ENCODE measurements at regions not wholly inside any gene's neighbourhood (a gene's known extent, or its start where the extent isn't known, plus 50 kb on each side); places are given as distances from the start of the nearest gene placed in this dataset.

DNA sequence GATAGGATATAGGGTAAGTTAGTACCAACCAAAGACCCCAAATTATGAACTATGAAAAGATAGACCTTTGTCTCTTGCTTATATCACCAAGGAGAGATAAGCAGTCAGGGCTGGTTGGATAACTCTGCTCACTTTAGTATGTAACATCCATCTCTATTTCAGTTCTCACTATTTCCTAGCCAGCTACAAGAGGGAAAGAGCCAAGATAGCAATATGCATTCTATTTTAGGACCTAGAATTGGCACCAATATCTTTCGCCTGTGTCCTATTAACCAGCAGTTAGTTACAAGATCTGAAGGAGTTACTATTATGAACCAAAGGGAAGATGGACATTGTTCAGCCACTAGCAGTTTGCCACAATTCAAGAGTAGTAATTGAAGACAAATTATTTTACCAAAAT lies 457.5 kb downstream of the NSUN3 start:
- DNase-seq = no peak

DNA sequence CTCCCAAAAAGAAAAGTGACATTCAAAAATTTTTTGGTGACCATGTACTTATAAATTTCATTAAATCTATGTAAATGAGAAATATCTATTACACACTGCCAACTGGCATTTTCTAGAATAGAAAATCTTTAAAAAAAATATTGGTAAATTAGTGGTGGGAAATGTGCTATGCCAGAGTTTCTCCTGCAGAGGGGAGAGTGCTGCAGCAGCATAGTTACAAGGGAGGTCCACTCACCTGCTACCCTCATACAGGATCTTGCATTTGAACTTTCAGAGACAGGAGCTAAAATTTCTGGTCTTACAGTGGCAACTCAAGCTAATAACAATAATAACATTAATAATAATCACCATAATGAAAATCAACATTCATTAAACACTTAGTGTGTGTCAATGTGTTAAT lies 459.6 kb downstream of the NSUN3 start:
- no peak for DNase-seq

DNA sequence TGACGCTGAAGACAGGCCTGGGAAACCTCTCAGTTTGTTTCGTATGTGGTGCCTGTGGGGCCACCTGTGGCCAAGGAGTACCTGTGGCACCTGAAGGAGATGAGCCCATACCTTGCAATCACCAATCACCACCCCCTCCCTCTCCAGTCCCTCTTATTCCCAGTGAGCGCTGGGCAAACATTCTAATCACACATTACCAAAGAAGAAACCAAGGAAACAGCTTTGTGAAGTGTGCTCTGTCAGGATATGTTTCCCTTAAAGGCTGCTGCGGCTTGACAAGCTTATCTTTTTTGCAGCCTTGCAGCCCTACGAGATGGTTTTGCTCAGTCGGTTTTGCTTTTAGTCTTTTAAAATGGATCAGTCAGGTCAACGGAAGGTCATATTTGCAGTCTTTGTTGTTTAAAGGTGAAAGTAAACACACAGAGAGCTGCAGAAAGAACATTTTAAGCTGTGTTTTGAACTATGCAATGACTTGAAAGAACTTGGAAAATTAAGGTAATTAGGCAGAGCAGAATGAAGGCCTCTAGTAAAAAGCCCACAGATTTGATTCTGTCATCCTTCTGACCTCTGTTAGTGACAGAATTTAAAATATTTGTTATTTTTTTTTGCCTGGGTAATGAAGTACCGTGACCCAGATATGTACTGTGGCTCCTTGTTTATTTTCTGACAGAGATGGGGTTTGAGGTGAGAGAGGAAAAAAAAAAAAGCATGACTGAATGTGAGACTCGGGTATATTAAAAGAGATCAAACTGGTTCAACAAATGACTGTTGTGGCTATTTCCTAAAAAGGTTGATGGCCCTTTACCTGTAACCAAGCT lies 461.4 kb downstream of the NSUN3 start:
- no peak for DNase-seq

DNA sequence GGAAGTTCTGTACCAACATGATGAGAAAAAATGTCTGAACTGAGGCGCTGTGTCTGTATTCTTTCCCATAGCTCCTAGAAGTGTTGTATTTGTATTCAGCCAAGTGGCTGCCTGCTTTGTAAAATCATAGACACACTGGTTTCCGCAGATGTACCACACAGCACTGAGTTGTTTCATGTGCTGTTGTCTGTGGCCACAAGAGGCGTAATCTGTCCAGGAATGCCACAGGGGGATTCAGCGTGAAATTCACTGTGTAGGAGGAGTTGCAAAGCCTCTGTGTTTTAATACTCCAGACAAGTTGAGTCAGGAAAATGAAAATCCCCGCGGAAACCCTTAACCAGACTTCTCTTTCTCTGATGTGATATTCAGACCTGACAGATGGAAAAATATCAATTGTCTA lies 462.2 kb downstream of the NSUN3 start:
- DNase-seq = no peak

DNA sequence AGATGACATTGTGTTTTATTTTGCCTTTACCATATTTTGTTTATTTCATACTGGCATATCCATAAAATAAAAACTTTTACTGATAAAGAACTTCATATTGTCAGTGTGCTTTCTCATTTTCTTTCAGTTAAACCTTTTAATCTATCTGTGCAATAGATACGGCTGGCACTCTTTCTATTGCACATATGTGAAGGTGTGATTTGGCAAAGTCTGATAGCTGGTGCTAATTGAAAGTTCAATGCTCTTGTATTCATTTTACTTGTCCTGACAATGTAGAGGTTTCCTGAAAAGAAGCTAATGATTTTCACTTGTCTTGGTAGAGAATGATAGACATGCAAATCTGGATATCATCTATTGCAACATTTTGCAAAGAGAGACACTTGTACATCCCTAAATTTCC lies 467.0 kb downstream of the NSUN3 start:
- no peak for DNase-seq

DNA sequence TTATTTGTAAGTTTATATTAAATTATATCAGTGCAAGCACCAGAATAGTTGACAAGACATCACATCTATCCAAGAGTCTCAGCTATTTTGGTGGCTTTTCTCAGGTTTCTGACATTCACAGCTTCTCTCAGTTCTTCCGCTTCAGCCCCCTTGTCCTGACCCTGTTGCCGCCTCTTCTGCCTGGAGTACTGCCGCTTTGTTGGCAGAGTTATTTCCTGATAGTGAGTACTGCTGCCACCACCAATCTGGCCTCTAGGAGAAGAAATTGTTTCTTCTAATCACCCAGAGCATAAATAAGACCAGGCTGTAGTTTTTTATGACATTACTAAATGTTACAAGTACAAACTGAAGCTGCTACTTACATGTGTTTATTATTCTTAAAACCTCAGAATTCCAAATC lies 470.1 kb downstream of the NSUN3 start:
- no peak for DNase-seq

DNA sequence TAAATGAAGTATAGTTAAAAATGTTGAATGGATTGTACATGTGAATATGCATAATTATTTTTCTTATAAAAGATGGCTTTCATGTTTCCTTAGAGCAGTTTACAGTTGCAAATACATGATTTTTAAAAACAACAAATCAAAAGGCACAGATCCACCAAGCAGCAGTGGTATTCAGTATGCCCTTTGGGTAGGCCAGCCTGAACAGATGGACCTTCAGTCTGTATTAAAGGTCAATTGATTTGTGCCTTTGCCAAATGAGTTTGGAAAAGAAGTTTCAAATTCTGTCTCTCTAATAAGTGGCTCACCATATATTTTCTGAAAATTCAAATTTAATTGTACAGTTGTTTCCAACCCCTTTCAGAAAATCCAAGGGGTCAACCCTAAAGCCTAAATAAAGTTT lies 477.1 kb downstream of the NSUN3 start:
- no peak for DNase-seq

DNA sequence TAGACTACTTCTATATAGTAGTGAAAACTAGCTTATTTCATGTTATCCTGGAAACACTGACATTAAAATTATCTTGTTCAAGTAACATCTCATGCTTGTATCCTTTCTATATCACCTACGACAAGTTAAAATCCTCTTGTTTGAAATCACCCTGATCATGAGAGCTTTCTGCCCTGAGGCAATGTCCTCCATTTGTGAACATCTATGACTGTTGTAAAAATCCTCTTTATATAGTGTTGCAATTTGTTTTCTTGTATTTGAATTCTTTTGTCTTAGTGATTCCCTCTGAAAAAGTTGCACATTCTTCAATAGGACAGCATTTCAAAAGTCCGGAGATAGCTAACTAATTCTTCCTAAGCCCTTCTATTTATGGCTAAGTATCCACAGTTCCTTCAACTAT lies 480.3 kb downstream of the NSUN3 start:
- DNase-seq = no peak

DNA sequence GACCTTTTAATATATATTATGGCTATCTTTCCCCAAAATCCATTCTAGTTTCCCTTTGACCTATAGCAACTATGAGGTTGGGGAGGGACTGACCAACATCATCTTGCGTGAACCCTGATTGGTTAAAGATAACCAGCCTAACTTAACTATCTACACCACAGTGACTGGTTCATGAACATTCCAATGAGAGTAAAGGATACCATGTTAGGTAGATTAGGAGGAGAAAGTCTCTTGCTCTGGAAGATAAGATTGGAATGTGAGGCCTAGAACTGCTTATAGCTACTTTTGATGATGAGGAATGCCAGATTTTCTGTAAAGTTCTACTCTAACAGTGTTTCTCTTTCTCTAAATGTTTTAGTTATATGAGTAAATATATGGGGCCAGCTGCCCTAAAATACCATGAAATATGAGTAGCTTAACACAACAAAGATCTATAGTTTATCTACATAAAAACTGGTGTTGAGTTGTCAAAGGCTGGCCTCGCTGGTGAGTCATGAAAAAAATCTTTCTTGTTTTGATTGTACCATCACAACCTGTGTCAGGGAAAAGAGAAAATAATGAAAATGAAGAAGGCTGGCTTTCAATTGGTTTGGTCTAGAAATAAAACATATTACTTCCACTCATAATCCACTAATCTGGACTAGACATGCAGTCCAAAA lies 481.4 kb downstream of the NSUN3 start:
- no peak for DNase-seq

DNA sequence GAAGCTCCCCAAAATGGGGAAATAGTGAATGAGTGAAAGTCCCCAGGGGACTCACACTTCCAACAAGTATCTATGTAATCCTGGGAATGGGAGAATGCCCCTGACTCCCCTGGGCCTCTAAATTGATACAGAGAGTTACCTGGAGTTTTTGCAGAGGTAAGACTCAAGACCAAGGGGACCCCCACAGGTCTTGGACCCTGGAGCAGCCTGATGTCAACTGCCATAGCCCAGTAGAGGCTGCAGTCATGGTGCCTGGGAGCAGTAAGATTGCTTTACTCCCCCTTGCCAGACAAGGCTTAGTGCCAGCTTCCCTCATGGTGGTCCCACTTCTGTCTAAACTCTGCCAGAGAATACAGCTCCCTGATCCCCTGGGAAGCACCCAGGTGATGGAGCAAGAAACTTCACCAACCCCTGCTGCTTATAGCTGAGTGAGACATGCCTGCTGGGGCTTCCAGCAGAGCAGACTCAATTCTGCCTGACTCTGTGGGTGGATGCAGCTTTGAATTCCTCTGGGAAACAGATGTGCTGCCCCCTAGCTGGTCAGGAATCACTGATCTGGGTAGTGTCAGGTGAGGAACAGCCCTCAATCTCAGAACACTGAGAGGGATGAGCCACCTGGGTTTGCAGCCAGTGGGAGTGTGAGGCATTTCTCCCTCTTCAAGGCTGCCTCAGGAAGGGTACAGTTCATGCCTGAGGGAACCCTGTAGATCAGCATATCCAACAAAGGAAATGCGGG lies 485.9 kb downstream of the NSUN3 start:
- DNase-seq = no peak

DNA sequence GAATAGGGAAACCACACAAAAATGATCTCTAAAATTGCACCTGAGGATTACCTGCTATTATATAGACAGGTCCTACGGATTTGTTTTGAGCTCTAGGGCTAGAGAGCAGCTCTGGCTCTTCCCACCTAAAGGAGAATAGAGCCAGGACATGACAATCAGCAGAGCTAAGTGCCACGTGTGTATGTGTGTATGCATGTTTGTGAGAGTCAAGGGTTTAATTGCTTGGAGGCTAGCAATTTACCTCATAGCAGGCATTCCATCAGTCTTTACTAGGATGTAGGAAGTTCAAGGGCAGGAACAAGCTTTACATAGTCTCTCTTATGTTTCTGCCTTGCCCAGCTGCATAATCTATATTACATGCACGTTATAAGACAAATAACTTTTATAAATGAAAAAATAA lies 498.2 kb downstream of the NSUN3 start:
- DNase-seq = no peak

DNA sequence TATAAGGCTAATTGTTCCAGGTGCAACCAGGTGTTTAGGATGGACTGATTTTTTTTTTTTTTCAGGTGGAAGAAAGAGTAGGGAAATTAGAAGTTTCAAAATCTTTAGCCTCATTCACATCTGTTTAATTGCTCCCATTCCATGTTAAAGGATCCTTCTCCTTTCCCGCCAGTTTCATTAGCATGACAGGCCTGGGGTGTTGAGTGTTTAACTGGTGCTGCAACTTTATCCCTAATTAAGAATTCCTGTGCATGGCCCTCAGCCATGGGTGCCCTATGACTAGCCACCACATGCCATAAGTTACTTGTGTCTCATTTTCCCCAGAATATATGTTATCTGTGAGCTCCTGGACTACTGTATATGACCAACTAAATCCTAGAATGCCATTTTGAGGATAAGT lies 501.4 kb downstream of the NSUN3 start:
- no peak for DNase-seq

DNA sequence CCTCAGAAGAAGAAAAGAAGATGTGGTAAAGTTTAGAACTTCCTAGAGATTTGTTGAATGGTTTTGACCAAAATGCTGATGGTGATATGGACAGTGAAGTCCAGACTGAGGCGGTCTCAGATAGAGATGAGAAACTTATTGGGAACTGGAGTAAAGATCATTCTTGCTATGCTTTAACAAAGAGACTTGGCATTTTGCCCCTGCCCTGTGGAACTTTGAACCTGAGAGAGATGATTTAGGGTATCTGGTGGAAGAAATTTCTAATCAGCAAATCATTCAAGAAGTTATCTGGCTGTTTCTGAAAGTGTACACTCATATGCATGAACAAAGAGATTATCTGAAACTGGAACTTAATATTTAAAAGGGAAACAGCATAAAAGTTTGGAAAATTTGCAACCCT lies 505.2 kb downstream of the NSUN3 start:
- no peak for DNase-seq

DNA sequence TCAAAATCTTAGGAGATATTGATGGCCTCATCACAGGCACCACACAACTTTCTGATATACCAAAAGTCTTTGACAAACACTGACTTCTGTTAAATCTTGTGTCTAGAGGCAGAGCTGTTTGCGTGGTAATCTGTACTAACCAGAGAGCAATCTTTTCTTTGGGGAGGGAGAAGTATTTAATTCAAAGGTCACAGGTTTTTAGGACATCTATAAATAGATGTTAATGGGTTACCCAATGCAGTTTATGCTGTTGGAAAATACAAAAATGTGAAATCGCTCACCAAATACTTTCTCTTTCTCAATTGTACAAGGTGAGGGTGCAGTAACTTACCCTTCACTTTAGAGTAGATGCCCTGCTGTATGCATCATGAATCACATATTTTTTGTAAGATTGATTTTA lies 510.5 kb downstream of the NSUN3 start:
- DNase-seq = no peak

DNA sequence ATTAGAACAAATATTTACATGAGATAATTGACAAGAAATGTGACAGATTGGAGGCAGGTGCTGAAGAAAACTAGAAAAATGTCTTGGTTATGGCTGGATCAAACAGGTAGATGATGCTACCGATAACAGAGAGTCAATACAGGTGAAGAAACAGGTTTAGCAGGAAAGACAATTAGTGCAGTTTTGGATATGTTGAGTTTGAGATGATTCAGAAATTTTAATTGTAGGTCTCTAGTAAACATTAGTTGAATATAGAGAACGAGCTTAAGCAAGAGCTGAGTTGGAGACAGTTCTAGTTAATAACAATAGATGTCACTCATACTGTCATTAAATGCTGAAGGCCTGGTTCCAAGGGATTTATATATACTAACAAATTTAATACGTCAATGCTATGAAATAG lies 524.4 kb downstream of the NSUN3 start:
- DNase-seq = no peak

DNA sequence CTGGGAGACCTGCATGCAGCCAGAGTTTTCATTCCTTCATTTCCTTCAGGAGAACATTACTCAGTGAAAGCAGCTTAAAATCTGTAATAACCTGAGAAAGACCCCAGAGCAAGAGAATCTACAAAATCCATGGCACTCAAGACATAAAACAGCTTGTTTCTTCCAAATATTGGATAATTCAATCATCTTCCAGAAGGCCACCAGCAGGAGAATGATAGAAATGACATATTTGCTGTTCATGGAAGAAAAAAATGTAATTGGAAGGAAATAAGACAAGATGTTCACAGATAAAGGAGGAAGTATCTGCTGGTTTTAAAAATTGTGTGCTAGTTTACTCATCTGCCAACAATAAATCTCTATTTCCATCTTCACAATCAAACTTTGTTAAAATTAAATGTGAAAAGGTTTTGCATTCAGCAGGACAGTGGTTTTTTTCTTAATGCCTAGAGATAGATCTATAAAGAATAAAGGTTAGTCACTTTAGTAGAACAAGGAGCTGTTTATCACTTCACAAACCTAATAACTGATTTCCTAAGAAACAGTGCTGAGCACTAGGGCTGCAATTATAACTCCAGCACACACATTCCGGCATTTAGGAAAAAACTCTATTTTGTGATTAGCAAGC lies 530.8 kb downstream of the NSUN3 start:
- no peak for DNase-seq

DNA sequence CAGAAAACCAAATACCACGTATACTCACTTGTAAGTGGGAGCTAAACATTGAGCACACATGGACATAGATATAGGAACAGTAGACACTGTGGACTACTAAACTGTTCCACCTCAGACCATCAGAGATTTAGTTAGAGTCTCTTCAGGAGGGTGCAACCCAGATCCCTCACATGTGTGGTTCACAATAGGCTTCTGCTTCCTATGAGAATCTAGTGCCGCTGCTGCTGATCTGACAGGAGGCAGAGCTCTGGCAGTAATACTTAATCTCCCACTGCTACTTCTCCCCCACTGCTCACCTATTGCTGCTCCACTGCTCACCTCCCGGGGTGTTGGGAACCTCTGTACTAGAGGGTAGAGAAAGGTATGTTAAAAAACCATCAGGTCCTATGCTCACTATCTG lies 533.3 kb downstream of the NSUN3 start:
- DNase-seq = no peak

DNA sequence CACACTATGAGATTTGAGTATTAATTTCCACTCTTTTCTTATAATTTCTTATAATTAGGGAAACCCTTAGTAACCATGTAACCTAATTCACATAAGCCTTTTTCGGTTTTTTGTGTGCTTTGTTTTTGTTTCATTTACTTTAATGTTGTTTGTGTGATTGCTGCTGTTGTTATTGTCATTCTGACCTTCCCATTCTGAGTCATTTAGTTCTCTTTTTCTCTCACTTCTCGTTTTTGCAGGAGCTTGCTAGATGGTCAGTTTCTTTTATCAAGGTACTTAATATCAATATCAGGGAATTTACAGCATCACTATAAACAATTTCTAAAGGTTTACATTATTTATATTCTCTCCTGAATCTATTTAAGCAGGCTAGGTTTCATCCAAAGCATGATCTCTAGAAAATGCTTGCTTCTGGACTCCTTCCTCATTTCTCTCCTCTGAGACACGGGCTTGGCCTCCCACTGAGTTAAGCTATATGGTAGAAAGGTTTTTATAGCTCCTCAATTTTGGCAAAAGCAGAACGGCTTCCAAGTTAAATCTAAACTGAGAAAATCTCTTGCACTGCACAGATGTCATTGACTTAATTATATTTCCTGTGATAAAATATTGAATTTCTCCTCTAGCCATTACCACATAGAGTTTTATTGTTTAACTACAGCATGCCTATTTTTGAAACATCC lies 534.2 kb downstream of the NSUN3 start:
- DNase-seq = no peak

DNA sequence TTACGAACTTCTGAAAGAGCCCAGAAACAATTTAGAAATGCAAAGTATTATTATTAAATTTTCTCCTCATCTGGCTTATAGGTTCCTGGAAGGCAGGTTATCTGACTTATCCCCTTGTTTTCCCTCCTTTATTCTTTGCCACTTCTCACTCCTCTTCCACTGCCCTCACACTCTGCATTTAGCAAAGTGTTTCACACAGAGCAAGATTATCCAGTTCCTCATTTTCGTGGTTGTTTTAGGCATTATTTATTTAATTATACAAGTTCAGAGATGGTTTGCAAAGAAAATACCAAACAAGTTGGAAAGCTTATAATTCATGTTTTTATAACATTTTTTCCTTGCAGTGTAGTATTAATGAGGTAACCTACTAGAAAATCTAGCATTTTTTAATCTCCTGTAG lies 544.9 kb downstream of the NSUN3 start:
- DNase-seq = no peak

DNA sequence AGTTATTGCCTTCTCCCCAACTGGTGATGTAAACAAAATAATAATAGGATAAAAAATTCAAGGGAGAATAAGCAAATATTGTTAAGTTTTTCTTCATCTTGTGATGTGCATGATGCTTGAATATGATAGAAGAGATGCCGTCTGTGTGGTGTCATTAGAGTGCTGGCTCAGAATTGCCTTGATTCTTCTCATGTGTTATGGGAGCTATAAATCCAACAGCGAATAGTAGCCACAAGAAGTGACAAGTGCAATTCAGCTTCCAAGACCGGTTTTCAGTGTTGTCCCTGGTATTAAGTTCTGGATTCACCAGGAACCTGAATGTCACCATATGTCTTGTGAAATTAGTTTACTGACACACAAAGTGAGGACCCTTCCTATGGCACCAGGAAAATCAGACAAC lies 547.0 kb downstream of the NSUN3 start:
- no peak for DNase-seq

DNA sequence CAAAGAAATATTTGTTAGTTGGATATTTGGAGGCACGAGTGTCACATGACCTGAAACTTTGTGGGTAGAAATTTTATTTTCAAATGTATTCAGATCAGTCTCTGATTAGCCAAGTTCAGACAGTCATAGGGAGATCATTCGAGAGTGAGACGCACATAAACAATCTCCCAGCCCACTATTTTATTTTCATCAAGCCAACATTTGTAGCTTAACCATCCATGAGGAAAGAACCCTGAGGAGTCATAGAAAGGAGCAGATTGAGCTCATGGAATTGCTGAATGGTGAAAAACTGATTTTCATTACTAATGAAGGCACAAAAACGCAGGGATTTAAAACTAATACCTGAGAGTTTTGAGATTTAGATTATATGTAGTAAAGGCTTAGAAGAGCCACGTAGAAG lies 548.7 kb downstream of the NSUN3 start:
- DNase-seq = no peak

DNA sequence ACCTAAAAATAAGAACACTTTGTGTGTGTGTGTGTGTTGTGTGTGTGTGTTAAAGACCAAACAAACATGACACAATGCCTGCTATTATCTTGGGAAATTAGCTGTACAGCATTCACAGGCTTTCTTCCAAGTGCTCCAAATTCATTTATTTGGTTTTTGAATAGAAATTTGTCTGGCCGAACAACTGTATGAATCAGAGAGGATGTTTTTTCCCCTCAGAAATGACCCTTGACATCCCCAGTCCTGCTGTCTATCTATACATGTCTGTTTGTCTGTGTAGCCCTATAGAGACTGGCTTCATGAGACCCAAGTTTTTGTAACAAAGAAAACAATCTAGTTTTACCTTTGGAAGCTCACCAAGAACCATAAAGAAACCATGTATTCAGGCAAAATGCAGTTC lies 549.8 kb downstream of the NSUN3 start:
- no peak for DNase-seq

DNA sequence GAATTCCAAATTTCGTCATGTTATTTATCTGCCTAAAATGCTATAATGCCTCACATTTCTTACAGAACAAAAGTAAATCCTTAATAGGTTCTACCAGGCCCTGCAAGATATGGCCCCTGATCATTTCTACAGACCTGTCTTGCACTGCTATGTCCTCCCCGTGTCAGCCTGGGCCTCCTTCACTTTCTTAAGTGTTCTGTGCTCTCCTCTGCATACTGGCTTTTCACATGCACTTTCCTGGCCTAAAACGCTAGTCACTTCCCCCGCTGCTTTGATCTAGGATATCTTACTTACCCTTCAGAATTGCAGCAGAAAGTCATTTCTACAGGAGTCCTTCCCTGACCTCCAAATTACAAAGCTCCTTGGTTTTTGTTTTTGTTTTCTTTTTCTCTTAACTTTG lies 551.3 kb downstream of the NSUN3 start:
- DNase-seq = no peak

Measured in NCI-H1105 (cell line).